A673 (cell line): ENCODE measurements at regions not wholly inside any gene's neighbourhood (a gene's known extent, or its start where the extent isn't known, plus 50 kb on each side); places are given as distances from the start of the nearest gene placed in this dataset.

ENCODE experiments used
- BruUV-seq: library from RNA; stranded (reverse); fragments of 400-500 nt; replicated peaks from 2 replicates; lab custom pipeline; 2021; lab: Mats Ljungman, UMichigan
- CTCF ChIA-PET: fragments of 300-600 bp; sonication (Branson Sonifier 250); formaldehyde crosslinking; loops from one replicate; lab custom pipeline; 2022; ENCODE audit warnings: antibody characterized with exemption; lab: Charles Lee
- POLR2A ChIA-PET: fragments of 300-600 bp; sonication (Branson Sonifier 250); formaldehyde crosslinking; loops from one replicate; lab custom pipeline; 2022; ENCODE audit warnings: antibody characterized with exemption; ENCODE audit not compliant: low non-redundant PET; lab: Charles Lee
- DNase-seq: peaks from one replicate; pipeline ENCODE4 v3.0.0-alpha.2; 2015; ENCODE audit warnings: low spot score
- H3K27ac ChIP-seq: fragments of 200-600 bp; sonication (generic); 2 replicates; pipeline ENCODE4 v1.5.1; 2016; ENCODE audit warnings: mixed run types, low read depth, mild to moderate bottlenecking, mixed read lengths, antibody characterized with exemption, low read length; ENCODE audit not compliant: poor library complexity, severe bottlenecking
- H3K27me3 ChIP-seq: fragments of 200-600 bp; sonication (generic); replicated peaks from 2 replicates; pipeline ENCODE4 v1.6.1; 2017; ENCODE audit warnings: mixed run types, low read depth, mild to moderate bottlenecking, mixed read lengths, antibody characterized with exemption, low read length; ENCODE audit not compliant: insufficient read depth, poor library complexity
- H3K36me3 ChIP-seq: fragments of 200-600 bp; sonication (generic); 2 replicates; pipeline ENCODE4 v1.6.1; 2016; ENCODE audit warnings: mixed run types, mild to moderate bottlenecking, mixed read lengths, antibody characterized with exemption, low read length; ENCODE audit not compliant: insufficient read depth, poor library complexity, severe bottlenecking
- H3K4me1 ChIP-seq: fragments of 200-600 bp; sonication (generic); 2 replicates; pipeline ENCODE4 v1.6.1; 2017; ENCODE audit warnings: mixed run types, mild to moderate bottlenecking, mixed read lengths, antibody characterized with exemption, low read length; ENCODE audit not compliant: insufficient read depth, poor library complexity, severe bottlenecking
- H3K4me3 ChIP-seq: fragments of 200-600 bp; sonication (generic); 2 replicates; pipeline ENCODE4 v1.5.1; 2016; ENCODE audit warnings: low read depth, mixed run types, mild to moderate bottlenecking, mixed read lengths, low read length; ENCODE audit not compliant: poor library complexity, severe bottlenecking
- H3K9me3 ChIP-seq: fragments of 200-600 bp; sonication (generic); 2 replicates; pipeline ENCODE4 v1.6.1; 2016; ENCODE audit warnings: mixed run types, low read depth, mild to moderate bottlenecking, mixed read lengths, antibody characterized with exemption, low read length; ENCODE audit not compliant: poor library complexity, severe bottlenecking
- CTCF ChIP-seq: fragments of 300-800, 200-600 bp; sonication (generic); conservative IDR thresholded peaks from 2 replicates; pipeline ENCODE4 v1.5.1; 2017; ENCODE audit warnings: low read depth, mild to moderate bottlenecking, antibody characterized with exemption, low read length, moderate library complexity, mixed read lengths
- EZH2 ChIP-seq: fragments of 200-600 bp; sonication (generic); IDR thresholded peaks from 2 replicates; pipeline ENCODE4 v1.6.1; 2017; ENCODE audit warnings: borderline replicate concordance, low read depth, mild to moderate bottlenecking, mixed read lengths, antibody characterized with exemption, low read length; ENCODE audit not compliant: poor library complexity, severe bottlenecking
- intact Hi-C: fragments of 100-400 bp; cut with micrococcal nuclease; formaldehyde crosslinking; loops from one replicate; pipeline ENCODE4 v1.10.0; 2022; ENCODE audit not compliant: unreplicated experiment

- H3K27me3 ChIP-seq = no peaks in the 10 kb centered on the region
- TF ChIP-seq CTCF = no peak
- TF ChIP-seq EZH2 = no peak
- DNase-seq = no peak
- H3K4me1 ChIP-seq = no peaks in the 10 kb centered on the region
- BruUV-seq = no TSS peak
- H3K27ac ChIP-seq = no peak overlapping the region
- ChIA-PET POLR2A (no interaction called here), CTCF (no interaction called here)
- H3K9me3 ChIP-seq = no peaks in the 10 kb centered on the region
- intact Hi-C loops = no loop called here
- no peaks in the 10 kb centered on the region for H3K36me3 ChIP-seq
- H3K4me3 ChIP-seq = no peak overlapping the region
These were observed 494.9 kb upstream of the AKR1E2 start for GRCh38 chr10:4331150-4331549.

DNA sequence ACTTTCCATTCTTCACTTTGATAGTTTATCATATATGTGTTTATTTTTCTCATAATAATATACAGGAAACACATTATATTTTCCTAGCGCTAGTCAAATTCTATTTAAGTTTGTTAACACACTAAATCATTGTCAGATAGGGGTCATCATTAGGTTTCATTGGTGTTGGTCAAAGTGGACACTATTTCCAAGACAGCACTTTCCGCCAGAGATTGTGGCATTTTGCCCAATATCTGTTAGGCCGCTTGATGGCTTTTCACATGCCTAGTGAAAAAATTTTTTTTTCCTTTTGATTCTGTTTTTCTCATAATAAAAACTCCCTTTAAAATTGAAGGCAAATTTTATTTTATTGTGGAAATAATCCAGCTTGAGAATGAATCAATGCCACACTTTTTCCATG is 495.4 kb upstream of the AKR1E2 start:
- TF ChIP-seq EZH2 (no peak), CTCF (no peak)
- no peaks in the 10 kb centered on the region for H3K27me3 ChIP-seq
- CTCF ChIA-PET = no interaction called here
- intact Hi-C loops = no loop called here
- no peaks in the 10 kb centered on the region for H3K9me3 ChIP-seq
- H3K4me1 ChIP-seq = no peaks in the 10 kb centered on the region
- H3K27ac ChIP-seq = no peak overlapping the region
- no TSS peak for BruUV-seq
- POLR2A ChIA-PET = no interaction called here
- no peak overlapping the region for H3K4me3 ChIP-seq
- no peaks in the 10 kb centered on the region for H3K36me3 ChIP-seq
- DNase-seq = no peak

GRCh38 chr10:4329225-4329624 is 496.8 kb upstream of the AKR1E2 start:
- BruUV-seq = no TSS peak
- POLR2A ChIA-PET = interaction anchor here (0.8 kb wide), 1 partner anchor 10 kb away, joined by 4 read pairs; no protein-coding TSS in a partner anchor
- intact Hi-C loops = no loop called here
- no peak for DNase-seq
- Histone ChIP-seq H3K9me3 (no peaks in the 10 kb centered on the region), H3K27ac (no peak overlapping the region), H3K27me3 (no peaks in the 10 kb centered on the region), H3K4me1 (no peaks in the 10 kb centered on the region), H3K36me3 (no peaks in the 10 kb centered on the region), H3K4me3 (no peak overlapping the region)
- no peak for TF ChIP-seq EZH2
- no peak for TF ChIP-seq CTCF
- CTCF ChIA-PET = no interaction called here
